ENCODE measurements at regions not wholly inside any gene's neighbourhood (a gene's known extent, or its start where the extent isn't known, plus 50 kb on each side); places are given as distances from the start of the nearest gene placed in this dataset.

DNA sequence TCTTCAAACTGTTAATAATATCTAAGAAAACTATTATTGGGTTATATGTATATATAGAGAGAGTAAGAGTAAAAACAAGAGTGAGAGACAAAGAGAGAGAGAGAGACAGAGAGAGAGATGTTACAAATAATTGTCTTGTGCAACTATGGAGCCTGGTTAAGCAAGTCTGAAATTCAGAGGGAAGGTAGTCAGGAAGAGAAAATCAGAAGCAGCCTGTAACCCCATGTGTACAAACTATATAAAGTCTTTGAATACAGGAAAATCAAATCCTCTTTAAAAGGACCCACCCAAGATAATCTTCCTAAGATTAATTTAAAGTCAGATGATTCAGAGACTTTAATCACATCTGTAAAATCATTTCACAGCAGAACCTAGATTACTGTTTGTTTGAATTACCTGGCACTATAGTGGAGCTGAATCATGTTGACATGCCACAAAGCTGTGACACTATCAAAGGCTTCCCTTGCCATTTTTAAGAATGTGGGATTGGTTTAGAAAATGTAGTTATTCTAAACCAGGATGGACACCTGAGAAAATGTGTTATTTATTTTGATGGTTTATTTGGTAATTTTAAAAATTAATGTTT is 301.7 kb upstream of the FSIP2 start:
- TF ChIP-seq, protein P1, sequence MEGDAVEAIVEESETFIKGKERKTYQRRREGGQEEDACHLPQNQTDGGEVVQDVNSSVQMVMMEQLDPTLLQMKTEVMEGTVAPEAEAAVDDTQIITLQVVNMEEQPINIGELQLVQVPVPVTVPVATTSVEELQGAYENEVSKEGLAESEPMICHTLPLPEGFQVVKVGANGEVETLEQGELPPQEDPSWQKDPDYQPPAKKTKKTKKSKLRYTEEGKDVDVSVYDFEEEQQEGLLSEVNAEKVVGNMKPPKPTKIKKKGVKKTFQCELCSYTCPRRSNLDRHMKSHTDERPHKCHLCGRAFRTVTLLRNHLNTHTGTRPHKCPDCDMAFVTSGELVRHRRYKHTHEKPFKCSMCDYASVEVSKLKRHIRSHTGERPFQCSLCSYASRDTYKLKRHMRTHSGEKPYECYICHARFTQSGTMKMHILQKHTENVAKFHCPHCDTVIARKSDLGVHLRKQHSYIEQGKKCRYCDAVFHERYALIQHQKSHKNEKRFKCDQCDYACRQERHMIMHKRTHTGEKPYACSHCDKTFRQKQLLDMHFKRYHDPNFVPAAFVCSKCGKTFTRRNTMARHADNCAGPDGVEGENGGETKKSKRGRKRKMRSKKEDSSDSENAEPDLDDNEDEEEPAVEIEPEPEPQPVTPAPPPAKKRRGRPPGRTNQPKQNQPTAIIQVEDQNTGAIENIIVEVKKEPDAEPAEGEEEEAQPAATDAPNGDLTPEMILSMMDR (IDR thresholded peaks at IDR 0.05) = no peak
- TF ChIP-seq ZNF121 (CRISPR knock-in tag; IDR thresholded peaks at IDR 0.05) = no peak
- TF ChIP-seq, protein P2, sequence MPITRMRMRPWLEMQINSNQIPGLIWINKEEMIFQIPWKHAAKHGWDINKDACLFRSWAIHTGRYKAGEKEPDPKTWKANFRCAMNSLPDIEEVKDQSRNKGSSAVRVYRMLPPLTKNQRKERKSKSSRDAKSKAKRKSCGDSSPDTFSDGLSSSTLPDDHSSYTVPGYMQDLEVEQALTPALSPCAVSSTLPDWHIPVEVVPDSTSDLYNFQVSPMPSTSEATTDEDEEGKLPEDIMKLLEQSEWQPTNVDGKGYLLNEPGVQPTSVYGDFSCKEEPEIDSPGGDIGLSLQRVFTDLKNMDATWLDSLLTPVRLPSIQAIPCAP (CRISPR knock-in tag; IDR thresholded peaks at IDR 0.05) = no peak
- TF ChIP-seq GABPB1 (CRISPR knock-in tag; IDR thresholded peaks at IDR 0.05) = no peak
- TF ChIP-seq, protein P3, sequence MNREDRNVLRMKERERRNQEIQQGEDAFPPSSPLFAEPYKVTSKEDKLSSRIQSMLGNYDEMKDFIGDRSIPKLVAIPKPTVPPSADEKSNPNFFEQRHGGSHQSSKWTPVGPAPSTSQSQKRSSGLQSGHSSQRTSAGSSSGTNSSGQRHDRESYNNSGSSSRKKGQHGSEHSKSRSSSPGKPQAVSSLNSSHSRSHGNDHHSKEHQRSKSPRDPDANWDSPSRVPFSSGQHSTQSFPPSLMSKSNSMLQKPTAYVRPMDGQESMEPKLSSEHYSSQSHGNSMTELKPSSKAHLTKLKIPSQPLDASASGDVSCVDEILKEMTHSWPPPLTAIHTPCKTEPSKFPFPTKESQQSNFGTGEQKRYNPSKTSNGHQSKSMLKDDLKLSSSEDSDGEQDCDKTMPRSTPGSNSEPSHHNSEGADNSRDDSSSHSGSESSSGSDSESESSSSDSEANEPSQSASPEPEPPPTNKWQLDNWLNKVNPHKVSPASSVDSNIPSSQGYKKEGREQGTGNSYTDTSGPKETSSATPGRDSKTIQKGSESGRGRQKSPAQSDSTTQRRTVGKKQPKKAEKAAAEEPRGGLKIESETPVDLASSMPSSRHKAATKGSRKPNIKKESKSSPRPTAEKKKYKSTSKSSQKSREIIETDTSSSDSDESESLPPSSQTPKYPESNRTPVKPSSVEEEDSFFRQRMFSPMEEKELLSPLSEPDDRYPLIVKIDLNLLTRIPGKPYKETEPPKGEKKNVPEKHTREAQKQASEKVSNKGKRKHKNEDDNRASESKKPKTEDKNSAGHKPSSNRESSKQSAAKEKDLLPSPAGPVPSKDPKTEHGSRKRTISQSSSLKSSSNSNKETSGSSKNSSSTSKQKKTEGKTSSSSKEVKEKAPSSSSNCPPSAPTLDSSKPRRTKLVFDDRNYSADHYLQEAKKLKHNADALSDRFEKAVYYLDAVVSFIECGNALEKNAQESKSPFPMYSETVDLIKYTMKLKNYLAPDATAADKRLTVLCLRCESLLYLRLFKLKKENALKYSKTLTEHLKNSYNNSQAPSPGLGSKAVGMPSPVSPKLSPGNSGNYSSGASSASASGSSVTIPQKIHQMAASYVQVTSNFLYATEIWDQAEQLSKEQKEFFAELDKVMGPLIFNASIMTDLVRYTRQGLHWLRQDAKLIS (CRISPR knock-in tag; IDR thresholded peaks at IDR 0.05; ENCODE audit: borderline replicate concordance) = no peak
